ENCODE measurements at regions not wholly inside any gene's neighbourhood (a gene's known extent, or its start where the extent isn't known, plus 50 kb on each side); places are given as distances from the start of the nearest gene placed in this dataset.

- TF ChIP-seq CTCF (IDR thresholded peaks at IDR 0.05) (no peak), POLR2A (IDR thresholded peaks at IDR 0.05) (no peak)
These were observed 495.1 kb upstream of the CCDC196 start for GRCh38 chr14:65991104-65991503.
